ENCODE measurements at regions not wholly inside any gene's neighbourhood (a gene's known extent, or its start where the extent isn't known, plus 50 kb on each side); places are given as distances from the start of the nearest gene placed in this dataset.

GRCh38 chr1:69319287-69319686 is 248.4 kb upstream of the LRRC7 start:
- H3K27ac ChIP-seq (ENCODE audit: low read length), result no peak overlapping the region

GRCh38 chr1:69320757-69321211 is 246.9 kb upstream of the LRRC7 start:
- Histone ChIP-seq H3K9me3 (ENCODE audit: control insufficient read depth, insufficient read depth, low read length) (no peaks in the 10 kb centered on the region), H3K27ac (ENCODE audit: low read length) (no peak overlapping the region), H3K36me3 (ENCODE audit: control insufficient read depth, insufficient read depth, low read length) (no peaks in the 10 kb centered on the region), H3K4me3 (ENCODE audit: low read length) (no peak overlapping the region), H3K27me3 (ENCODE audit: control insufficient read depth, insufficient read depth, low read length) (no peaks in the 10 kb centered on the region), H3K4me1 (ENCODE audit: control insufficient read depth, insufficient read depth, low read length) (peaks cover 3% of the 10 kb centered on the region)
- no peak for DNase-seq (ENCODE audit: low read depth, low spot score)
- WGBS (ENCODE audit: insufficient coverage, insufficient read length), result no CpG with 5 or more reads among the region's 5 CpGs

More at GRCh38 chr1:69319287-69319686, 248.4 kb upstream of the LRRC7 start:
- no peaks in the 10 kb centered on the region for H3K36me3 ChIP-seq (ENCODE audit: control insufficient read depth, insufficient read depth, low read length)
- DNase-seq (ENCODE audit: low read depth, low spot score), result no peak
- H3K4me3 ChIP-seq (ENCODE audit: low read length), result no peak overlapping the region
- no peaks in the 10 kb centered on the region for H3K9me3 ChIP-seq (ENCODE audit: control insufficient read depth, insufficient read depth, low read length)
- no CpG with 5 or more reads among the region's 5 CpGs for WGBS (ENCODE audit: insufficient coverage, insufficient read length)
- H3K27me3 ChIP-seq (ENCODE audit: control insufficient read depth, insufficient read depth, low read length), result no peaks in the 10 kb centered on the region
- peaks cover 3% of the 10 kb centered on the region for H3K4me1 ChIP-seq (ENCODE audit: control insufficient read depth, insufficient read depth, low read length)

GRCh38 chr1:69321311-69321710 is 246.4 kb upstream of the LRRC7 start:
- Histone ChIP-seq H3K27me3 (ENCODE audit: control insufficient read depth, insufficient read depth, low read length) (no peaks in the 10 kb centered on the region), H3K4me1 (ENCODE audit: control insufficient read depth, insufficient read depth, low read length) (no peaks in the 10 kb centered on the region), H3K4me3 (ENCODE audit: low read length) (no peak overlapping the region), H3K27ac (ENCODE audit: low read length) (no peak overlapping the region), H3K9me3 (ENCODE audit: control insufficient read depth, insufficient read depth, low read length) (no peaks in the 10 kb centered on the region), H3K36me3 (ENCODE audit: control insufficient read depth, insufficient read depth, low read length) (no peaks in the 10 kb centered on the region)
- WGBS (ENCODE audit: insufficient coverage, insufficient read length), result no CpG with 5 or more reads among the region's 1 CpG
- no peak for DNase-seq (ENCODE audit: low read depth, low spot score)

- H3K4me1 ChIP-seq (ENCODE audit: control insufficient read depth, insufficient read depth, low read length), result no peaks in the 10 kb centered on the region
- no peaks in the 10 kb centered on the region for H3K9me3 ChIP-seq (ENCODE audit: control insufficient read depth, insufficient read depth, low read length)
- DNase-seq (ENCODE audit: low read depth, low spot score), result no peak
- no peak overlapping the region for H3K4me3 ChIP-seq (ENCODE audit: low read length)
- no CpG with 5 or more reads among the region's 5 CpGs for WGBS (ENCODE audit: insufficient coverage, insufficient read length)
- no peaks in the 10 kb centered on the region for H3K36me3 ChIP-seq (ENCODE audit: control insufficient read depth, insufficient read depth, low read length)
- H3K27ac ChIP-seq (ENCODE audit: low read length), result no peak overlapping the region
- no peaks in the 10 kb centered on the region for H3K27me3 ChIP-seq (ENCODE audit: control insufficient read depth, insufficient read depth, low read length)
Measured at GRCh38 chr1:69328186-69328585, 239.5 kb upstream of the LRRC7 start.

- Histone ChIP-seq H3K36me3 (ENCODE audit: control insufficient read depth, insufficient read depth, low read length) (no peaks in the 10 kb centered on the region), H3K4me3 (ENCODE audit: low read length) (no peak overlapping the region), H3K27me3 (ENCODE audit: control insufficient read depth, insufficient read depth, low read length) (no peaks in the 10 kb centered on the region), H3K9me3 (ENCODE audit: control insufficient read depth, insufficient read depth, low read length) (no peaks in the 10 kb centered on the region), H3K27ac (ENCODE audit: low read length) (no peak overlapping the region), H3K4me1 (ENCODE audit: control insufficient read depth, insufficient read depth, low read length) (no peaks in the 10 kb centered on the region)
- DNase-seq (ENCODE audit: low read depth, low spot score), result no peak
- no CpG with 5 or more reads among the region's 2 CpGs for WGBS (ENCODE audit: insufficient coverage, insufficient read length)
Measured at GRCh38 chr1:69363236-69363635, 204.5 kb upstream of the LRRC7 start.

GRCh38 chr1:69373520-69373919 is 194.2 kb upstream of the LRRC7 start:
- no peaks in the 10 kb centered on the region for H3K27me3 ChIP-seq (ENCODE audit: control insufficient read depth, insufficient read depth, low read length)
- H3K4me3 ChIP-seq (ENCODE audit: low read length), result no peak overlapping the region
- H3K27ac ChIP-seq (ENCODE audit: low read length), result no peak overlapping the region
- no peaks in the 10 kb centered on the region for H3K4me1 ChIP-seq (ENCODE audit: control insufficient read depth, insufficient read depth, low read length)
- WGBS (ENCODE audit: insufficient coverage, insufficient read length), result no CpG with 5 or more reads among the region's 4 CpGs
- no peaks in the 10 kb centered on the region for H3K9me3 ChIP-seq (ENCODE audit: control insufficient read depth, insufficient read depth, low read length)
- no peaks in the 10 kb centered on the region for H3K36me3 ChIP-seq (ENCODE audit: control insufficient read depth, insufficient read depth, low read length)
- no peak for DNase-seq (ENCODE audit: low read depth, low spot score)

- Histone ChIP-seq H3K4me3 (ENCODE audit: low read length) (no peak overlapping the region), H3K4me1 (ENCODE audit: control insufficient read depth, insufficient read depth, low read length) (no peaks in the 10 kb centered on the region), H3K27ac (ENCODE audit: low read length) (no peak overlapping the region), H3K36me3 (ENCODE audit: control insufficient read depth, insufficient read depth, low read length) (no peaks in the 10 kb centered on the region), H3K27me3 (ENCODE audit: control insufficient read depth, insufficient read depth, low read length) (no peaks in the 10 kb centered on the region), H3K9me3 (ENCODE audit: control insufficient read depth, insufficient read depth, low read length) (no peaks in the 10 kb centered on the region)
- DNase-seq (ENCODE audit: low read depth, low spot score), result no peak
- no CpG with 5 or more reads among the region's 1 CpG for WGBS (ENCODE audit: insufficient coverage, insufficient read length)
Measured at GRCh38 chr1:69376408-69376807, 191.3 kb upstream of the LRRC7 start.

- H3K9me3 ChIP-seq (ENCODE audit: control insufficient read depth, insufficient read depth, low read length), result no peaks in the 10 kb centered on the region
- no peak for DNase-seq (ENCODE audit: low read depth, low spot score)
Measured at GRCh38 chr1:69377507-69377906, 190.2 kb upstream of the LRRC7 start.

GRCh38 chr1:69388044-69388443 is 179.7 kb upstream of the LRRC7 start:
- H3K27me3 ChIP-seq (ENCODE audit: control insufficient read depth, insufficient read depth, low read length), result no peaks in the 10 kb centered on the region
- DNase-seq (ENCODE audit: low read depth, low spot score), result no peak
- H3K4me1 ChIP-seq (ENCODE audit: control insufficient read depth, insufficient read depth, low read length), result no peaks in the 10 kb centered on the region
- no peaks in the 10 kb centered on the region for H3K36me3 ChIP-seq (ENCODE audit: control insufficient read depth, insufficient read depth, low read length)
- no peaks in the 10 kb centered on the region for H3K9me3 ChIP-seq (ENCODE audit: control insufficient read depth, insufficient read depth, low read length)
- H3K27ac ChIP-seq (ENCODE audit: low read length), result no peak overlapping the region
- no peak overlapping the region for H3K4me3 ChIP-seq (ENCODE audit: low read length)

More at GRCh38 chr1:69377507-69377906, 190.2 kb upstream of the LRRC7 start:
- Histone ChIP-seq H3K4me3 (ENCODE audit: low read length) (no peak overlapping the region), H3K4me1 (ENCODE audit: control insufficient read depth, insufficient read depth, low read length) (no peaks in the 10 kb centered on the region), H3K36me3 (ENCODE audit: control insufficient read depth, insufficient read depth, low read length) (no peaks in the 10 kb centered on the region), H3K27ac (ENCODE audit: low read length) (no peak overlapping the region), H3K27me3 (ENCODE audit: control insufficient read depth, insufficient read depth, low read length) (no peaks in the 10 kb centered on the region)
- WGBS (ENCODE audit: insufficient coverage, insufficient read length), result no CpG with 5 or more reads among the region's 2 CpGs

GRCh38 chr1:69400128-69400527 is 167.6 kb upstream of the LRRC7 start:
- DNase-seq (ENCODE audit: low read depth, low spot score), result no peak
- H3K9me3 ChIP-seq (ENCODE audit: control insufficient read depth, insufficient read depth, low read length), result no peaks in the 10 kb centered on the region
- WGBS (ENCODE audit: insufficient coverage, insufficient read length), result no CpG with 5 or more reads among the region's 1 CpG

GRCh38 chr1:69401879-69402278 is 165.8 kb upstream of the LRRC7 start:
- H3K27ac ChIP-seq (ENCODE audit: low read length), result no peak overlapping the region
- DNase-seq (ENCODE audit: low read depth, low spot score), result no peak
- no CpG with 5 or more reads among the region's 3 CpGs for WGBS (ENCODE audit: insufficient coverage, insufficient read length)
- no peaks in the 10 kb centered on the region for H3K27me3 ChIP-seq (ENCODE audit: control insufficient read depth, insufficient read depth, low read length)
- H3K9me3 ChIP-seq (ENCODE audit: control insufficient read depth, insufficient read depth, low read length), result no peaks in the 10 kb centered on the region
- H3K4me3 ChIP-seq (ENCODE audit: low read length), result no peak overlapping the region
- H3K36me3 ChIP-seq (ENCODE audit: control insufficient read depth, insufficient read depth, low read length), result no peaks in the 10 kb centered on the region
- H3K4me1 ChIP-seq (ENCODE audit: control insufficient read depth, insufficient read depth, low read length), result 0 out of 2 replicates have a peak, but pooled peaks cover 2% of the 10 kb centered on the region

More at GRCh38 chr1:69400128-69400527, 167.6 kb upstream of the LRRC7 start:
- Histone ChIP-seq H3K4me1 (ENCODE audit: control insufficient read depth, insufficient read depth, low read length) (0 out of 2 replicates have a peak, but pooled peaks cover 2% of the 10 kb centered on the region), H3K27me3 (ENCODE audit: control insufficient read depth, insufficient read depth, low read length) (no peaks in the 10 kb centered on the region), H3K36me3 (ENCODE audit: control insufficient read depth, insufficient read depth, low read length) (no peaks in the 10 kb centered on the region; the same call in 1 of the 2 replicates), H3K27ac (ENCODE audit: low read length) (no peak overlapping the region), H3K4me3 (ENCODE audit: low read length) (no peak overlapping the region)

Data from iPS DF 6.9 (cell line).